RWPE2 (cell line): ENCODE measurements at regions not wholly inside any gene's neighbourhood (a gene's known extent, or its start where the extent isn't known, plus 50 kb on each side); places are given as distances from the start of the nearest gene placed in this dataset.

Experiments
- ATAC-seq: fragments of 200-7000 bp; cut with Tn5 transposase; 3 replicates; pipeline ENCODE4 v1.9.1; 2021; ENCODE audit warnings: low read depth
- DNase-seq: peaks from one replicate; pipeline ENCODE4 v3.0.0-alpha.2; 2020; ENCODE audit warnings: low spot score
- H3K27ac ChIP-seq: fragments of 450-650 bp; 2 replicates; pipeline ENCODE4 v1.5.1; 2017; ENCODE audit warnings: mild to moderate bottlenecking; ENCODE audit not compliant: poor library complexity, severe bottlenecking
- H3K27me3 ChIP-seq: fragments of 250-450 bp; sonication (Bioruptor Pico); 2 replicates; pipeline ENCODE4 v1.5.1; 2021; ENCODE audit warnings: mild to moderate bottlenecking, moderate library complexity; ENCODE audit not compliant: insufficient read depth, poor library complexity, severe bottlenecking
- H3K36me3 ChIP-seq: fragments of 250-450 bp; sonication (Bioruptor Pico); 2 replicates; pipeline ENCODE4 v1.5.1; 2020; ENCODE audit warnings: low read depth, mild to moderate bottlenecking, moderate library complexity
- H3K4me1 ChIP-seq: fragments of 250-450 bp; sonication (Bioruptor Pico); 2 replicates; pipeline ENCODE4 v1.5.1; 2021; ENCODE audit warnings: mild to moderate bottlenecking, moderate library complexity; ENCODE audit not compliant: insufficient read depth, poor library complexity, severe bottlenecking
- H3K4me3 ChIP-seq: fragments of 250-450 bp; sonication (Bioruptor Pico); 2 replicates; pipeline ENCODE4 v1.5.1; 2021; ENCODE audit warnings: mild to moderate bottlenecking, moderate library complexity; ENCODE audit not compliant: severe bottlenecking
- H3K9me3 ChIP-seq: fragments of 250-450 bp; sonication (Bioruptor Pico); 2 replicates; pipeline ENCODE4 v1.5.1; 2021; ENCODE audit warnings: mild to moderate bottlenecking, moderate library complexity; ENCODE audit not compliant: severe bottlenecking
- TF ChIP-seq, protein P1 (sequence below): fragments of 450-650 bp; IDR thresholded peaks from one replicate; pipeline ENCODE4 v1.5.1; 2017; ENCODE audit warnings: mild to moderate bottlenecking, moderate library complexity; ENCODE audit not compliant: poor library complexity, severe bottlenecking

DNA sequence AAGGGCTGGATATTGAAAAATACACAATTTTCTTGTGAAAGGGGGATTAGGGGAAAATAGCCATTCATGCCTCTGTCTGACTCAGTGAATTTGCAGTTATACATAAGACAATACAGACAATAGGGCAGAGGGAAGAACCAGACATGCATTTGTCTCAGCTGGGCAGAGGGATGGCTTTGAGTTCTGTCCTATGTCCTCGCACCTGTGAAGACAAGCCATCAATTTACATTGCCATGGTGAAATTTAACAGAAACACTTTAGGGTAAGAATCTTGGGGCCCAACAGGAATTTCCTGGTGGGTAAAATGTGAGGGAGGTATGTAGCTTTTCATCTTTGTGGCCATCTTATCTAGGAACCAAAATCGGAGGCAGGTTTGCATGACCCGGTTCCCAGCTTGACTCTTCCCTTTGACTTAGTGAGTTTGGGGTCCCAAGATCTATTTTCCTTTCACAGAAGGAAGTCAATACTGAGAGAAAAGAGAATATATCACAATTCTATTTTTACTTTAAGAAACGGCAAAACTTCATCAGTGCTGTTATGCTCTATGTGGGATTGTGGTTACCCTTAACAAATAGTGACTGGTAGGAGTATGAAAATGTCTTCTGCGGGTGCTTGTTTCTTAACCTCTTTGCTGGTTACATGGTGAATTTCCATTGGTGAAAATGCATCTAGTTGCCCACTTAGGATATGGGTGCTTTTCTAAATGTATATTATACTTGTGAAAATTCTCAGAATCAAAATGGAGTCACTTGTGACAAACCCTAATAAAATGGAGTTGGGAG is 221.8 kb downstream of the SPP2 start:
- Histone ChIP-seq H3K27me3 (no peaks in the 10 kb centered on the region), H3K36me3 (no peaks in the 10 kb centered on the region), H3K27ac (no peak overlapping the region), H3K4me3 (no peak overlapping the region), H3K4me1 (no peaks in the 10 kb centered on the region), H3K9me3 (no peaks in the 10 kb centered on the region)
- no peak for ATAC-seq
- TF ChIP-seq, protein P1, sequence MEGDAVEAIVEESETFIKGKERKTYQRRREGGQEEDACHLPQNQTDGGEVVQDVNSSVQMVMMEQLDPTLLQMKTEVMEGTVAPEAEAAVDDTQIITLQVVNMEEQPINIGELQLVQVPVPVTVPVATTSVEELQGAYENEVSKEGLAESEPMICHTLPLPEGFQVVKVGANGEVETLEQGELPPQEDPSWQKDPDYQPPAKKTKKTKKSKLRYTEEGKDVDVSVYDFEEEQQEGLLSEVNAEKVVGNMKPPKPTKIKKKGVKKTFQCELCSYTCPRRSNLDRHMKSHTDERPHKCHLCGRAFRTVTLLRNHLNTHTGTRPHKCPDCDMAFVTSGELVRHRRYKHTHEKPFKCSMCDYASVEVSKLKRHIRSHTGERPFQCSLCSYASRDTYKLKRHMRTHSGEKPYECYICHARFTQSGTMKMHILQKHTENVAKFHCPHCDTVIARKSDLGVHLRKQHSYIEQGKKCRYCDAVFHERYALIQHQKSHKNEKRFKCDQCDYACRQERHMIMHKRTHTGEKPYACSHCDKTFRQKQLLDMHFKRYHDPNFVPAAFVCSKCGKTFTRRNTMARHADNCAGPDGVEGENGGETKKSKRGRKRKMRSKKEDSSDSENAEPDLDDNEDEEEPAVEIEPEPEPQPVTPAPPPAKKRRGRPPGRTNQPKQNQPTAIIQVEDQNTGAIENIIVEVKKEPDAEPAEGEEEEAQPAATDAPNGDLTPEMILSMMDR: no peak
- no peak for DNase-seq

DNA sequence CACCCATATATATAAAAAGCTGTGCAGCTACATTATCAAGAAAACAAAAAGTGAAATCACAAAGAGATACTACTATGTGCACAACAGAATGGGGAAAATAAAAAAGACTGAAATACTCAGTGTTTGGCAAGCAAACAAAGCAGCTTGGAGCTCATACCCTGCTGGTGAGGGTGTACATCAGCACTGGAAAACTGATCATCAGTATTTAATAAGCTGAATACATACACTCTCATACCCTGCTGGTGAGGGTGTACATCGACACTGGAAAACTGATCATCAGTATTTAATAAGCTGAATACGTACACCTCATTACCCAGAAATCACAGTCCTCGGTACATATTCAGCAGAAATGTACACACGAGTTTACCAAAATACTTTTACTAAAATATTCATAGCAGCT is 220.8 kb downstream of the SPP2 start:
- no peaks in the 10 kb centered on the region for H3K9me3 ChIP-seq
- TF ChIP-seq, protein P1: no peak
- no peak overlapping the region for H3K4me3 ChIP-seq
- H3K27me3 ChIP-seq: no peaks in the 10 kb centered on the region
- DNase-seq (no peak), ATAC-seq (no peak)
- H3K4me1 ChIP-seq: no peaks in the 10 kb centered on the region
- H3K27ac ChIP-seq: no peak overlapping the region
- H3K36me3 ChIP-seq: no peaks in the 10 kb centered on the region

DNA sequence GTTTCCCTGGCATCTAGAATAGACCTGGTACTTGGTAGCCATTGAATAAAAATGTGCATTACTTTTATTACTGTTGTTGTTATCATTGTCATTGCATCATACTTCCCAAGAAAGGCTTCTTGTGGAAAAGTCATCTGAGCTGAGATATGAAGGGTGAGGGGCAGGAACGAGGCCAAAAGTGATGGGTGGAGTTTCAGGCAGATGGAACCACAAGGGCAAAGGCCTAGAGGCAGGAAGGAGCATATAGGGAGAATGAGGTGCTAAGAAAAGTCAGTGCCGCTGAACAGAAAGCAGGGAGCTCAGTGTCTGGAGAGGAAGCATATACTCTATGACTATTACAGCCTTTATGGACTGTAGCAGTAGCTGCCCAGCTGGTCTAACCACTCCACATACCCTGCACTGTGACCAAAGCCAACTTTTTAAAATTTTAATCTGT is 219.3 kb downstream of the SPP2 start:
- no peak for ATAC-seq
- DNase-seq: no peak
- Histone ChIP-seq H3K36me3 (no peaks in the 10 kb centered on the region), H3K9me3 (no peaks in the 10 kb centered on the region), H3K27me3 (no peaks in the 10 kb centered on the region), H3K4me1 (no peaks in the 10 kb centered on the region), H3K4me3 (no peak overlapping the region), H3K27ac (no peak overlapping the region)
- TF ChIP-seq, protein P1: no peak

DNA sequence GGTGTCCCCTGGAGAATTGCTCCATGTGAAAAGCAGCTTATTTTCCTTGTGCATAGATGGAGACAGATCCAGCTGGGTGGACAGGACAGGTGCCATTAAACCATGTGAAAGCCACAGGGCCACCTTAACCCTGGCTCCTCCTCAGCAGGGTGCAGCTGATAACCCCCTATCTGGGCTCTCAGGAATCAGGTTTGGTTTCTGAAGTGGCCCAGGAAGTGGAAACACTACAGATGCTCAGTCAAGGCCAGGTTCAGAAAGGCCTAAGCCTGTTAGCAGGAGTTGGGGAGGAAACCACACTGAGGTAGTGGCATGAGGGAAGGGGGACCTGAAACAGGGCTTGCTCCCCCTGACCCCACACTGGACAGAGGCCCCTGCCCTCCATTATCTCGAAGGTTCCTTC is 217.0 kb downstream of the SPP2 start:
- no peak for ATAC-seq
- TF ChIP-seq, protein P1: no peak
- no peak overlapping the region for H3K27ac ChIP-seq

DNA sequence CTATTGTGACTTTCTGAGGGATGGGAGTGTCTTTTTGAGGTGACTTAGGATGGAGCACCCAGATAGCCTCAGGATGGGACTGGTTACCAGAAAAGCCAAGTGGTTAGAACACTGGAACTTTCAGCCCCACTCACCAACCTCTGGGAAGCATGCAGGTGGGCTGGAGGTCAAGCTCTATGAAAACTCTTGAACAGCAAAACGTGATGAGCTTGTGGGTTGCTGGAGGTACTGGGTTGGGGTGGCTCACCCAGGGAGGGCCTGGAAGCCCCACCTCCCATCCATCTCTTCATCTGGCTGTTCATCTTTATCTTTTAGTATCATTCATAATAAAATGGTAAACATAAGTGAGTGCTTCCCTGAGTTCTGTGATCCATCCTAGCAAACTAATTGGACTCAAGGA is 216.4 kb downstream of the SPP2 start:
- Histone ChIP-seq H3K36me3 (no peaks in the 10 kb centered on the region), H3K9me3 (no peaks in the 10 kb centered on the region), H3K4me1 (peaks cover under 1% of the 10 kb centered on the region), H3K27me3 (no peaks in the 10 kb centered on the region), H3K4me3 (no peak overlapping the region), H3K27ac (no peak overlapping the region)
- TF ChIP-seq, protein P1: no peak
- ATAC-seq (no peak), DNase-seq (no peak)

More for the DNA sequence above, 217.0 kb downstream of the SPP2 start:
- Histone ChIP-seq H3K36me3 (no peaks in the 10 kb centered on the region), H3K4me3 (no peak overlapping the region), H3K9me3 (no peaks in the 10 kb centered on the region), H3K4me1 (no peaks in the 10 kb centered on the region), H3K27me3 (no peaks in the 10 kb centered on the region)
- no peak for DNase-seq
